SH-SY5Y (cell line): ENCODE measurements at regions not wholly inside any gene's neighbourhood (a gene's known extent, or its start where the extent isn't known, plus 50 kb on each side); places are given as distances from the start of the nearest gene placed in this dataset.

Source experiments
- GATA2 ChIP-seq: IDR thresholded peaks from 2 replicates; pipeline ENCODE4 v1.6.1; 2011; ENCODE audit warnings: mild to moderate bottlenecking, low read depth, low read length
- GATA3 ChIP-seq: IDR thresholded peaks from 2 replicates; pipeline ENCODE4 v1.6.1; 2011; ENCODE audit warnings: low read depth, mild to moderate bottlenecking, low read length, moderate library complexity

DNA sequence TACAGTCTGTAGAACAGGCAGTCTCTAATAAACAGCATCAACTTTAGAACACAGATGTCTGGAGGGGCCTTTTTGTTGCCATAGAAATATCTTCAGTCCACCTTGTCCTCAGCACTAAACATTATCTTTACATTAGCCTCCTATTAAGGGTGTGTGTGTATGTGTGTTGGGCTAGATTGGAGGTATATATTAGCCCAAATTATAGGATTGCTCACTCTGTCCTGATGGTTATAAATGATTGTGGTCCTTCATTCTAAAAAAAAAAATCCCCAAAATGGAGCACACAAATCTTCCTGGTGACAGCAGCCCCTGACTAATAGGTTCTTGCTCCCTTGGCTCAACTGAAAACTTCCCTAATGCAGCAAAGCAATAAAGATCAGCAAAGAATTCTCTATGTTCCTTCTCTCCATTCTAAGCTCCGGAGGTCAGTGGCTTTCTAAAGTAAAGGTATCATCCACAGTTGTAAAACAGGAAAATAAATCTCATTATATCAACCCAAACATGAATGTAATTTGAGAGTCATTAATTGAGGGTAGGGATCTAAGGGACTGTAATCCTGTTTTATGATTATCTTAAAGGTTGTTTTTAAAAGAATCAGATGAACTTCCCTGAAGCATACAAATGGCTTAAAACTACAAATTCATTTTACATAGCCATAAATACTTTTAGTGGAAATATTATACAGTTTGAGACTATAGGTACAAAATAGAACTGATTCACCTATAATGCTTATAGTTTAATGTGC lies 232.7 kb downstream of the KLF12 start:
- TF ChIP-seq GATA3: no peak
- no peak for TF ChIP-seq GATA2

DNA sequence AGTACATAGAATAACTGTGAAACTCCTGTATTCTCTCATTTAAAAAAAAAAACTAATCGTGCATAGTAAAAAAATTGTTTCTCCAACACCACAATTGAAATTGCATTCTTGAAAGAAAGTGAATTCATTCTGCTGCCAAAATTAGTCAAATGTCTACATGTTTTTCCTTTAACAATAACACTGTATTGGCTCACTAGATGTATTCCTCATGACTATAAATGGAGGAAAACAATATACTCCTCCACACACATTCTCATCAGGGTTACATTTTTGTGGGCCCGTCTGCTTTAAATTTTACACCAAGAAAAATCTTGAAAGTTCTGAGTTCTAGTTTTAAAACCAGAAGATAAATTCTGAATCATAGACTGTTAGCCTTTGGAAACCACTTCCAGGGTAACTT lies 233.6 kb downstream of the KLF12 start:
- no peak for TF ChIP-seq GATA3
- no peak for TF ChIP-seq GATA2

DNA sequence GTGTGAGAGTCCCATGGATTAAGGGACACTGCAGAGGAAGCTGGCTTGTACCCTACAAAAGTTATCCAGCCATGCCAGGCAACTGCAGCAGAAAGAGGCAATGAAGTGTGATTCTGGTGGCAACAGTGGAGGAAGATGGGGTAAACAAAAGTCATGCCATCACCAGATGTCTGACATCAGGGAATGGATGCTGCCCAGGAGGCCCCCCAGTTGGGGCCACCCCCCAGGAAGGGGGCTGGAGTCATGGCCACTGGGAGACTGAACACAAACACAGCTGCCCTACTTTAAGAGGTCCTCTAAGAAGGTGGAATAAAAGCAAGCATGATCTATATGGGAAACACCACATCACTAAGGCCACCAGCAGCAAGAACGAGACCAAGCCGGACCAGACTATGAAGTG lies 235.3 kb downstream of the KLF12 start:
- TF ChIP-seq GATA3 (no peak), GATA2 (no peak)

GRCh38 chr13:73898276-73898675 lies 235.9 kb downstream of the KLF12 start:
- TF ChIP-seq GATA2: no peak
- no peak for TF ChIP-seq GATA3

- no peak for TF ChIP-seq GATA3
- no peak for TF ChIP-seq GATA2
Observed at GRCh38 chr13:73894995-73895571, 239.1 kb downstream of the KLF12 start.

DNA sequence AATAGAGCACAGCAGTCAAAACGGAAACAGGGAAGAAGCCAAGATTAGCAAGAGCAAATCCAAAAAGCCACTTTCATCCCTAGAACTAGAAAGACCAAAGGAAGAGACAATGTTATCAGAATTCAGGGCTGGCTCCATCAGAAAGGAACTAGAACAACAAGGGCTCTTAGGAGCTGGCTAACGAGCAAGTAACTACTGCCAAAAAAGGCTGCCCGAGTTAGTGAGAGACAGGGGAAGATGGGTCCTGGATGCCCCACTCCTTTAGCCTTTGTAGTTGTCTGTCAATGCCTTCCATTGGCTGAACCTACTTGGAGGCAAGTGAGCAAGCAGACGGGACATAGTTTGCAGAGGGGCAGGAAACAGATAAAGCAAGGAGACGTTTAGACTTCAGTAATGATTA lies 240.4 kb downstream of the KLF12 start:
- TF ChIP-seq GATA2 (no peak), GATA3 (no peak)

GRCh38 chr13:73891805-73892204 lies 242.4 kb downstream of the KLF12 start:
- TF ChIP-seq GATA3 (no peak), GATA2 (no peak)

GRCh38 chr13:73883162-73883561 lies 251.0 kb downstream of the KLF12 start:
- TF ChIP-seq GATA3 (no peak), GATA2 (no peak)

DNA sequence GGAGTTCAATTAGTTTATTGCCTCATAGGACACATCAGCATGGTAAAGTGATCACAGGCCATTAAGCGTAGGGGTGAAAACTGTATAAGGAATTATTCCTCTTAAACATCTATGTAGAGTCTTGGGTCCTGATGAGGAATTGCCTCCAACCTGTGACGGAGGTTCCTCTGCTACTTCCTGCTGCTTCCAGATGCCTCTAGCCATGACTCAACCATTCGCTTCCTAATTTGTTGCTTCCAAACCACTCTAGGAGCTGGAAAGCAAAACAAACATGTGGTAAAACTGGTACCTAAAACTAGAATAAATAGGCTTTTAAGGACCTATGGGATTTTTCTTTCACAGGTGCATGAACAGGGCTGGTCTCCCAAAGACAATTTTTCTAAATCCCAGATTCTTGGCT lies 253.8 kb downstream of the KLF12 start:
- TF ChIP-seq GATA3: no peak
- TF ChIP-seq GATA2: no peak

GRCh38 chr13:73879346-73880015 lies 254.7 kb downstream of the KLF12 start:
- no peak for TF ChIP-seq GATA2
- TF ChIP-seq GATA3: no peak

- no peak for TF ChIP-seq GATA2
Observed at GRCh38 chr13:73877399-73877798, 256.8 kb downstream of the KLF12 start.

- TF ChIP-seq GATA2 (no peak), GATA3 (no peak)
Observed at GRCh38 chr13:73876323-73876722, 257.9 kb downstream of the KLF12 start.

DNA sequence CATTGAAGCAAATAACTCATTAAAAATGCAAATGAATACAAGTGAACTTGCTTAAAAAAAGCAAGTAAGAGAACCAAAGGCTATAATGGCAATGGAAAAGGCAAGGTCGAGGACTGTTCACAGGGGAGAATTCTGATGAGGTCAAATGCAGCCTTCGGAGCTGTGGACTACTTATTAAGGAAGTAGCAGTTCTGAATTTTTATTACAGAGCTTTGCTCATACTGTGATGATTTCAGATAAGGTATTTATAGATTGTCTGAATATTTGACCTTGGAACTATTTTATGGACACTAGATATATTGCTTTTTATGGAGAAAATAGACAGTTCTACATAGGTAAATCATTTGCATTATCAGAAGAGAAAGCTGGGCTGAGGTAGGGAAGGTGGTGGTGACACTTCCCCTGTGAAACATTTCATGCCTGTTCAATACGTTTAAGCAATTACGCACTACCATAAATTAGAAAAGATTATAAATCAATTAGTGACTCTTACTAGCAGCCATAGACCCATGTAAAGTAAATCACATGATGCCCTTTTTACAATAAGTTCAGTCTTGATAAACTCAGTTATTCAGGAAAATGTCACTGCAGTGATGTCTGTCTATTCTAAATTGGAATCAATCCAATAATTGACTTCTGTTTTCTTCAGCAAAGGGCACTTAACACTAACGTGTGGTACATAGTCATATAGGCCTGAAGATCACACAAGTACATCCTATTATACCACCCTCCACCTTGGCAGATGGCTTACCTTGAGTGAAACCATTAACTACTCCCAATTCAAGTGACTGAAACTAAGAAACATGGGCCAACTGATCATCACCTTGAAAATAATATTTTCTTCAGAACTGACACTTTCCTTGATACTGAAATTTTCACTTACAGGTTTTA lies 260.0 kb downstream of the KLF12 start:
- TF ChIP-seq GATA3 (no peak), GATA2 (no peak)

DNA sequence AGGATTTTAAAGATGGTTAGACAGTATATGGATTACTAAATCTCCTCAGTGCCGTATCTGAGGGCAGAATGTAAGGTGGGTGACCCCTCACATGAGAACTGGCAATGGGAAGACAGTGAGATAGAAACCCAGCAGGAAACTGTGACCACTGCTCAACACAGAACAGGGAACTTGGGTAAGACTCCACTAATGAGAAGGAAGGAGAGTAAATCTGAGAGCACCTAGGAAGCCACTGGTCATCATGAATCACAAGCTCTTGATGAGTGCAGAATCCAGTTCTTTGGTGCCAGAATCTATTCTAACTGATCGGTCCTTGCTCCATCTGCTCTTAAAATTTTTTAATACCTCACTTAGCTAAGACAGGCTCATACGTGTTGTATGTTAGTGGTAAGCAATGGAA lies 261.8 kb downstream of the KLF12 start:
- TF ChIP-seq GATA2 (no peak), GATA3 (no peak)

DNA sequence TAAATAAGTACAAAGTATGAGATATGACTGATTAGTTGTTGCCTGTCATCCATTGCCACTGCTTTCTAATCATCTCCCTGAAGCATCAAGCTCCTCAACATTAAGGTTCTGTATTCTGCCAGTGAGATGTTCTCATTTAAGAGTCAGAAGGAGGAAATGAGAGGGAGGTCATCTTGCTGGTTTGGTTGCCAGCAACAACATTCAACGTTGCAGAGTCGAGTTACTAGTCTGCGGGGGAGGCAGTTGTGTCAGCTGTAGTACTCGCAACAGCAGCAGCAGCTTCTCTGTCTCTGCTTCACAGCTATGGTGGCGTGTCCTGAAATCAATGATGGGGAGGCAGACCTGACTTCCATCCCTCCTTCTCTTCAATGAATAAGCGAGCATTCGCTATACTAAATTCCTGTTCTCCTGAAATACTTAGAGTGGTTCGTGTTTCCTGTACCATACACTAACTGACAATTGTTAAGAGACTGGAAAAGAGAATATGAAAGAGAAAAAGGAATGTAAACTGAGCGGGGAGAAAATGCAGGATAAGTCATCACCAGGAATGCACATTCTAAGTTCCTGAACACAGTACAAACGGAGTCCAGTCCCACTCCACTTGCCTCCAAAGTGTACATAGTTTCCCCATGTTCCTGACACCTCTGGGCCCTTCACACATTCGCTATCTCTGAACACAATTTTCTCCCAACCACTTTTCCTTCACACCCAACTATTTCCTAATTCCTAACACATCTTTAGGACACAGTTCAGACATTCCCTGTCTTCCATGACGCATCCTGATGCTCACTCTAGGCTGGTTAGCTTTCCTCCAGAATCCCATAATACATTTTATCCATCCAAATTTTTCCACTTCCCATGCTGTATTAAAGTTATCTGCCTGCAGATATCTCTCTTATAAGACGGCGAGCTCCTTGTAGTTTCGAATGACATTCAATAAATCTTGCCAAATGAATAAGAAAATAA lies 263.0 kb downstream of the KLF12 start:
- TF ChIP-seq GATA2 (no peak), GATA3 (no peak)
